ENCODE measurements at regions not wholly inside any gene's neighbourhood (a gene's known extent, or its start where the extent isn't known, plus 50 kb on each side); places are given as distances from the start of the nearest gene placed in this dataset.

DNA sequence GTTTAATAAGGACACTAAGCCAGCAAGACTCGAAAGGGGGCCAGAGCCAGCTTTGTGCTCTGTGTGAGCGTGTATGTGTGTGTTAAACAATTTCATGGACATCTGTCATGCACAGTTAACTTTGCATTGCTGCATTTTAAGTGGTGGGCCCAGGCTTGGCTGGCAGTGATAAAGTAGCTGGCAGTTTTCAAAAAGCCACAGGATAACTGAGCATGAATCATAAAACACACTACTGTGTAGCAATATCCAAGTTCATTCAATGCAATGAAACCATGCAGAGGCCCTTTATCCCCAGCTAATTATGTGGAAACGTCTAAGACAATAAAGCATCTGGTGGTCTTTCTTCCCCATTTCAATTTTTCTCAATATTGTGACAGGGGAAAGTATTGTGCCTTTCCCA, 132.9 kb downstream of the NKX6-1 start:
- TF ChIP-seq, protein P1, sequence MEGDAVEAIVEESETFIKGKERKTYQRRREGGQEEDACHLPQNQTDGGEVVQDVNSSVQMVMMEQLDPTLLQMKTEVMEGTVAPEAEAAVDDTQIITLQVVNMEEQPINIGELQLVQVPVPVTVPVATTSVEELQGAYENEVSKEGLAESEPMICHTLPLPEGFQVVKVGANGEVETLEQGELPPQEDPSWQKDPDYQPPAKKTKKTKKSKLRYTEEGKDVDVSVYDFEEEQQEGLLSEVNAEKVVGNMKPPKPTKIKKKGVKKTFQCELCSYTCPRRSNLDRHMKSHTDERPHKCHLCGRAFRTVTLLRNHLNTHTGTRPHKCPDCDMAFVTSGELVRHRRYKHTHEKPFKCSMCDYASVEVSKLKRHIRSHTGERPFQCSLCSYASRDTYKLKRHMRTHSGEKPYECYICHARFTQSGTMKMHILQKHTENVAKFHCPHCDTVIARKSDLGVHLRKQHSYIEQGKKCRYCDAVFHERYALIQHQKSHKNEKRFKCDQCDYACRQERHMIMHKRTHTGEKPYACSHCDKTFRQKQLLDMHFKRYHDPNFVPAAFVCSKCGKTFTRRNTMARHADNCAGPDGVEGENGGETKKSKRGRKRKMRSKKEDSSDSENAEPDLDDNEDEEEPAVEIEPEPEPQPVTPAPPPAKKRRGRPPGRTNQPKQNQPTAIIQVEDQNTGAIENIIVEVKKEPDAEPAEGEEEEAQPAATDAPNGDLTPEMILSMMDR (IDR thresholded peaks at IDR 0.05; ENCODE audit: insufficient read depth, low read length, poor library complexity, severe bottlenecking): no peak
- no peak for TF ChIP-seq EZH2phosphoT487 (conservative IDR thresholded peaks at IDR 0.05; ENCODE audit: low read length)

All from SU-DHL-6 (cell line).